ENCODE measurements at regions not wholly inside any gene's neighbourhood (a gene's known extent, or its start where the extent isn't known, plus 50 kb on each side); places are given as distances from the start of the nearest gene placed in this dataset.

DNA sequence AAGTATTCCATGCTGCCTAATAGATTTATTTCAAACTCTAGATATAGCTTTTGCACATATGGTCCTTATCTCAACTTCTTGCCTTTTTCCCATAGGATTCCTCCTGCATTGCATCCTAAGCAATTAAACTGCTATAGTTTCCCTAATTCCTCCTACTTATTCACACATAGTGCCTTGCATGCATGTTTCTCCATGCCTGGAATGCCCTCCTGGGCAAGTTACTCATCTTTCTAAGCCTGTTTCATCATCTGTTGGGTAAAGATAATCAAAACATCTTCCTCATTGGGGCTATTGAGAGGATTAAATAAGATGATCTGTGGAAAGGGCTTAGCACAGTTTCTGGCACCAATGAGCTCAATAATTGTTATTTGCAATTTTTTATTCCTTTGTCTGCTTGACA, 726.5 kb downstream of the SLC4A3 start:
- TF ChIP-seq, protein P1, sequence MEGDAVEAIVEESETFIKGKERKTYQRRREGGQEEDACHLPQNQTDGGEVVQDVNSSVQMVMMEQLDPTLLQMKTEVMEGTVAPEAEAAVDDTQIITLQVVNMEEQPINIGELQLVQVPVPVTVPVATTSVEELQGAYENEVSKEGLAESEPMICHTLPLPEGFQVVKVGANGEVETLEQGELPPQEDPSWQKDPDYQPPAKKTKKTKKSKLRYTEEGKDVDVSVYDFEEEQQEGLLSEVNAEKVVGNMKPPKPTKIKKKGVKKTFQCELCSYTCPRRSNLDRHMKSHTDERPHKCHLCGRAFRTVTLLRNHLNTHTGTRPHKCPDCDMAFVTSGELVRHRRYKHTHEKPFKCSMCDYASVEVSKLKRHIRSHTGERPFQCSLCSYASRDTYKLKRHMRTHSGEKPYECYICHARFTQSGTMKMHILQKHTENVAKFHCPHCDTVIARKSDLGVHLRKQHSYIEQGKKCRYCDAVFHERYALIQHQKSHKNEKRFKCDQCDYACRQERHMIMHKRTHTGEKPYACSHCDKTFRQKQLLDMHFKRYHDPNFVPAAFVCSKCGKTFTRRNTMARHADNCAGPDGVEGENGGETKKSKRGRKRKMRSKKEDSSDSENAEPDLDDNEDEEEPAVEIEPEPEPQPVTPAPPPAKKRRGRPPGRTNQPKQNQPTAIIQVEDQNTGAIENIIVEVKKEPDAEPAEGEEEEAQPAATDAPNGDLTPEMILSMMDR (IDR thresholded peaks at IDR 0.05), result no peak
- TF ChIP-seq POLR2A (IDR thresholded peaks at IDR 0.05), result no peak

Measured in thyroid gland (tissue), 4 donors.